ENCODE measurements at regions not wholly inside any gene's neighbourhood (a gene's known extent, or its start where the extent isn't known, plus 50 kb on each side); places are given as distances from the start of the nearest gene placed in this dataset.

DNA sequence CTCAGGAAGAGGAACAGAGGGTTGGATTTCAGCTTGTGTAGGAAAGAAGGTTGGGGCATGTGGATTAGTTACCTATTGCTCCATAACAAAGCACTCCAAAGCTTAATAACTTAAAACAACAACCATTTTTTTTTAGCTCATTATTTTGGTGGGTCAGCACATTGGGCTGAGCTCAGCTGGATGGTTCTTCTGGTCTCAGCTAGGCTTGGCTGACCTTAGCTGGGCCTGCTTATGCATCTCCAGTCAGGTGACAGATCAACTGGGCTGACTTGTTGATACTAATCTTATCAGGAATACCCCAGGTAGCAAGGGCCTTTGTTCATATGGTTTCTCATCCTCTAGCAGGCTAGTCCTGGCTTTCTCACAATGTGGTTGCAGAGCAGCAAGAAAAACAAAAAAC is 106.4 kb downstream of the C11orf91 start:
- TF ChIP-seq, protein P1, sequence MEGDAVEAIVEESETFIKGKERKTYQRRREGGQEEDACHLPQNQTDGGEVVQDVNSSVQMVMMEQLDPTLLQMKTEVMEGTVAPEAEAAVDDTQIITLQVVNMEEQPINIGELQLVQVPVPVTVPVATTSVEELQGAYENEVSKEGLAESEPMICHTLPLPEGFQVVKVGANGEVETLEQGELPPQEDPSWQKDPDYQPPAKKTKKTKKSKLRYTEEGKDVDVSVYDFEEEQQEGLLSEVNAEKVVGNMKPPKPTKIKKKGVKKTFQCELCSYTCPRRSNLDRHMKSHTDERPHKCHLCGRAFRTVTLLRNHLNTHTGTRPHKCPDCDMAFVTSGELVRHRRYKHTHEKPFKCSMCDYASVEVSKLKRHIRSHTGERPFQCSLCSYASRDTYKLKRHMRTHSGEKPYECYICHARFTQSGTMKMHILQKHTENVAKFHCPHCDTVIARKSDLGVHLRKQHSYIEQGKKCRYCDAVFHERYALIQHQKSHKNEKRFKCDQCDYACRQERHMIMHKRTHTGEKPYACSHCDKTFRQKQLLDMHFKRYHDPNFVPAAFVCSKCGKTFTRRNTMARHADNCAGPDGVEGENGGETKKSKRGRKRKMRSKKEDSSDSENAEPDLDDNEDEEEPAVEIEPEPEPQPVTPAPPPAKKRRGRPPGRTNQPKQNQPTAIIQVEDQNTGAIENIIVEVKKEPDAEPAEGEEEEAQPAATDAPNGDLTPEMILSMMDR (conservative IDR thresholded peaks at IDR 0.05; ENCODE audit: low read length), result no peak
- no peak for TF ChIP-seq EZH2phosphoT487 (IDR thresholded peaks at IDR 0.05; ENCODE audit: borderline replicate concordance, low read depth, low read length)

Data from OCI-LY7 (cell line).